GM23248 (cell line): ENCODE measurements at regions not wholly inside any gene's neighbourhood (a gene's known extent, or its start where the extent isn't known, plus 50 kb on each side); places are given as distances from the start of the nearest gene placed in this dataset.

Source experiments
- EZH2 ChIP-seq: fragments of 200-600 bp; sonication (generic); IDR thresholded peaks from 2 replicates; pipeline ENCODE4 v1.6.1; 2018; ENCODE audit warnings: antibody characterized with exemption, mild to moderate bottlenecking; ENCODE audit not compliant: insufficient read depth, poor library complexity, severe bottlenecking
- EZH2phosphoT487 ChIP-seq: fragments of 200-600 bp; sonication (generic); IDR thresholded peaks from 2 replicates; pipeline ENCODE4 v1.6.1; 2018; ENCODE audit warnings: antibody characterized with exemption, moderate library complexity, mild to moderate bottlenecking, low read depth; ENCODE audit not compliant: insufficient read depth

DNA sequence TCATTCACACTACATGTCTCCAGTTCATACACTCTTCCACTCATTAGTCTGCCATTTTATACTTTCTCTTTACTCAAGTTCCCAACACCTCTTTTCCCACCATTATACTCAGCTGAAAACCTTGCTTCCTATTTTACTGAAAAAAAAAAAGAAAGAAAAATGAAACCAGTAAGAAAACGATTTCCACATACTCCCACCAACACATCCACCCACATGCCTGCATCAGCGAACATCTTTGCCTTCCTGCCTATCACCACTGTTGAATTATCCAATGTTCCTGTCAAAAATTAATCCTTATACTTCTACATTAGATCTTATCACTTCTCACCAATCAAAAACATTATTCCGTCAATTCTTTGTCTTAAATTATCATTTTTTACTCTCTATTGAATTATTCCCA is 188.1 kb upstream of the FAM241A start:
- TF ChIP-seq EZH2 (no peak), EZH2phosphoT487 (no peak)
